GM23338 (cell line): ENCODE measurements at regions not wholly inside any gene's neighbourhood (a gene's known extent, or its start where the extent isn't known, plus 50 kb on each side); places are given as distances from the start of the nearest gene placed in this dataset.

Source experiments
- ATAC-seq: fragments of 200-7000 bp; cut with Tn5 transposase; 3 replicates; pipeline ENCODE4 v1.9.1; 2020
- DNase-seq: peaks from one replicate; pipeline ENCODE4 v3.0.0-alpha.2; 2015; ENCODE audit warnings: low spot score
- H2AFZ ChIP-seq: fragments of 200-600 bp; sonication (generic); 2 replicates; pipeline ENCODE4 v1.8.0; 2016; ENCODE audit warnings: antibody characterized with exemption, mild to moderate bottlenecking, moderate library complexity
- H3F3A ChIP-seq: fragments of 200-600 bp; sonication (generic); replicated peaks from 2 replicates; pipeline ENCODE4 v1.8.0; 2017; ENCODE audit warnings: antibody characterized with exemption, mixed run types, low read depth
- H3K27ac ChIP-seq: fragments of 200-600 bp; sonication (generic); 2 replicates; pipeline ENCODE4 v1.6.1; 2016; ENCODE audit warnings: low read depth
- H3K27me3 ChIP-seq: fragments of 200-600 bp; sonication (generic); 2 replicates; pipeline ENCODE4 v1.8.0; 2016; ENCODE audit warnings: mild to moderate bottlenecking, mixed run types, moderate library complexity; ENCODE audit not compliant: insufficient read depth
- H3K36me3 ChIP-seq: fragments of 200-600 bp; sonication (generic); 2 replicates; pipeline ENCODE4 v1.8.0; 2016; ENCODE audit warnings: mild to moderate bottlenecking; ENCODE audit not compliant: insufficient read depth
- H3K4me1 ChIP-seq: fragments of 200-600 bp; sonication (generic); 2 replicates; pipeline ENCODE4 v1.8.0; 2016; ENCODE audit warnings: mild to moderate bottlenecking, moderate library complexity; ENCODE audit not compliant: insufficient read depth
- H3K4me2 ChIP-seq: fragments of 200-600 bp; sonication (generic); 2 replicates; pipeline ENCODE4 v1.7.1; 2017; ENCODE audit warnings: mixed run types
- H3K4me3 ChIP-seq: fragments of 200-600 bp; sonication (generic); 2 replicates; pipeline ENCODE4 v1.6.1; 2016; ENCODE audit warnings: mixed run types
- H3K79me2 ChIP-seq: fragments of 200-600 bp; sonication (generic); replicated peaks from 2 replicates; pipeline ENCODE4 v1.8.0; 2017; ENCODE audit warnings: mild to moderate bottlenecking; ENCODE audit not compliant: insufficient read depth
- H3K9me2 ChIP-seq: fragments of 200-600 bp; sonication (generic); 2 replicates; pipeline ENCODE4 v1.8.0; 2017; ENCODE audit not compliant: insufficient read depth
- H4K20me1 ChIP-seq: fragments of 200-600 bp; sonication (generic); replicated peaks from 2 replicates; pipeline ENCODE4 v1.8.0; 2017; ENCODE audit warnings: mild to moderate bottlenecking; ENCODE audit not compliant: insufficient read depth
- H3K27ac Mint-ChIP-seq: 2 replicates; pipeline ENCODE4 v1.8.0; 2020; ENCODE audit warnings: inconsistent platforms, mild to moderate bottlenecking, moderate library complexity, mixed read lengths
- H3K27me3 Mint-ChIP-seq: 3 replicates; pipeline ENCODE4 v1.8.0; 2022; ENCODE audit warnings: low read depth, mild to moderate bottlenecking, moderate library complexity, mixed read lengths, inconsistent platforms; ENCODE audit not compliant: insufficient read depth, poor library complexity
- H3K36me3 Mint-ChIP-seq: 3 replicates; pipeline ENCODE4 v1.8.0; 2021; ENCODE audit warnings: low read depth, mild to moderate bottlenecking, inconsistent platforms, moderate library complexity, mixed read lengths
- H3K4me1 Mint-ChIP-seq: 3 replicates; pipeline ENCODE4 v1.8.0; 2020; ENCODE audit warnings: mild to moderate bottlenecking, inconsistent platforms, mixed read lengths
- H3K4me3 Mint-ChIP-seq: 3 replicates; pipeline ENCODE4 v1.8.0; 2021; ENCODE audit warnings: moderate library complexity, mild to moderate bottlenecking, inconsistent platforms, mixed read lengths
- H3K9me3 Mint-ChIP-seq: 3 replicates; pipeline ENCODE4 v1.8.0; 2020; ENCODE audit warnings: moderate library complexity, mild to moderate bottlenecking, inconsistent platforms, mixed read lengths
- CREB1 ChIP-seq: fragments of 250-450 bp; sonication (Bioruptor Pico); IDR thresholded peaks from 2 replicates; pipeline ENCODE4 v1.5.0; 2020; ENCODE audit warnings: low read depth, mild to moderate bottlenecking, moderate library complexity
- CTCF ChIP-seq, 2 experiments: fragments of 200-600 bp in 1 of 2; sonication (generic) in 1 of 2; conservative IDR thresholded peaks; 2 replicates each; pipeline versions ENCODE4 v1.5.1 to v1.6.1; 2016 to 2017; ENCODE audit warnings: antibody characterized with exemption in 2 of 2, low read depth in 2 of 2, mild to moderate bottlenecking in 2 of 2, moderate library complexity in 1 of 2
- EZH2phosphoT487 ChIP-seq: fragments of 200-600 bp; sonication (generic); IDR thresholded peaks from one replicate; pipeline ENCODE4 v1.8.1; 2018; ENCODE audit warnings: antibody characterized with exemption; ENCODE audit not compliant: unreplicated experiment
- JUNB ChIP-seq: IDR thresholded peaks from one replicate; pipeline ENCODE4 v1.6.1; 2016; ENCODE audit warnings: antibody characterized with exemption; ENCODE audit not compliant: unreplicated experiment
- STAT1 ChIP-seq: IDR thresholded peaks from one replicate; pipeline ENCODE4 v1.6.1; 2016; ENCODE audit warnings: antibody characterized with exemption; ENCODE audit not compliant: unreplicated experiment
- ZNF114 ChIP-seq: fragments of 250-450 bp; sonication (Bioruptor Pico); IDR thresholded peaks from 2 replicates; pipeline ENCODE4 v1.5.0; 2020; ENCODE audit warnings: mild to moderate bottlenecking, moderate library complexity
- ZNF462 ChIP-seq: fragments of 250-450 bp; sonication (Bioruptor Pico); IDR thresholded peaks from 2 replicates; pipeline ENCODE4 v1.5.0; 2020; ENCODE audit warnings: mild to moderate bottlenecking, moderate library complexity
- TF ChIP-seq, protein P1 (sequence below): IDR thresholded peaks from one replicate; pipeline ENCODE4 v1.6.1; 2018; ENCODE audit warnings: antibody characterized with exemption; ENCODE audit not compliant: unreplicated experiment

DNA sequence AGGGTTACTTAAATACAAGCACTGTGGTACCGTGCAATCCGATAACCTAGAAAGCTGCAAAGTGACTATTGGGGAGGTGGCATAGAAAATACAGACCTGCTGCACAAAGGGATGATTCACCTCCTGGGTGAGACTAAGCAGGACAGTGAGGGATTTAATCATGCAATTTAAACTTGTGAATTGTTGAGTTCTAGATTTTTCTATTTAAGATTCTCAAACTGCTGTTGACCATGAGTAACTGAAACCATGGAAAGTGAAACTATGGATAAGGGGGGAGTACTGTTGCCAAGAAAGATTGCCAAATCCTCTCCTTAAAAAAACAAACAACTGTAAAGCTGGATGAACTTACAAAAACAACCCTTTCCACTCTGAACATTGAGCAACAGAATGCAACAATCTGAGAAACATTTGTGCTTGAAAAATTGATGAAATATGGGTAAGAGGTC, 61.5 kb upstream of the NUDT12 start:
- no peak overlapping the region for H2AFZ ChIP-seq
- no peak overlapping the region for H3K4me3 ChIP-seq
- ATAC-seq (no peak), DNase-seq (no peak)
- H3K27me3 ChIP-seq: no peaks in the 10 kb centered on the region
- TF ChIP-seq ZNF462 (CRISPR knock-in tag): no peak
- TF ChIP-seq CTCF (conservative IDR thresholded peaks at IDR 0.05; ENCODE audit: low read depth in 2 of 2): no peak
- TF ChIP-seq JUNB: no peak
- H3K4me2 ChIP-seq: no peak overlapping the region
- no peaks in the 10 kb centered on the region for H3K79me2 ChIP-seq
- no peaks in the 10 kb centered on the region; the same call in 1 of the 3 replicates for H3K9me3 Mint-ChIP-seq
- no peaks in the 10 kb centered on the region for H3K36me3 ChIP-seq
- H3K36me3 Mint-ChIP-seq: peaks cover 2% of the 10 kb centered on the region; the same call in 2 of the 3 replicates
- H3K9me2 ChIP-seq: peaks cover 2% of the 10 kb centered on the region; the same call in 1 of the 2 replicates
- H3K27ac ChIP-seq: no peak overlapping the region
- no peak overlapping the region for H3K27ac Mint-ChIP-seq
- no peaks in the 10 kb centered on the region for H3K4me1 ChIP-seq
- no peak overlapping the region for H3K4me3 Mint-ChIP-seq
- H3F3A ChIP-seq: no peaks in the 10 kb centered on the region
- no peaks in the 10 kb centered on the region for H3K4me1 Mint-ChIP-seq
- H3K27me3 Mint-ChIP-seq: no peaks in the 10 kb centered on the region
- no peaks in the 10 kb centered on the region for H4K20me1 ChIP-seq

GRCh38 chr5:103623425-103623824, 60.8 kb upstream of the NUDT12 start:
- no peak overlapping the region for H3K27ac Mint-ChIP-seq
- no peak for TF ChIP-seq CTCF (conservative IDR thresholded peaks at IDR 0.05; ENCODE audit: low read depth in 2 of 2)
- TF ChIP-seq EZH2phosphoT487: no peak
- no peak for TF ChIP-seq ZNF114 (CRISPR knock-in tag)
- TF ChIP-seq, protein P1, sequence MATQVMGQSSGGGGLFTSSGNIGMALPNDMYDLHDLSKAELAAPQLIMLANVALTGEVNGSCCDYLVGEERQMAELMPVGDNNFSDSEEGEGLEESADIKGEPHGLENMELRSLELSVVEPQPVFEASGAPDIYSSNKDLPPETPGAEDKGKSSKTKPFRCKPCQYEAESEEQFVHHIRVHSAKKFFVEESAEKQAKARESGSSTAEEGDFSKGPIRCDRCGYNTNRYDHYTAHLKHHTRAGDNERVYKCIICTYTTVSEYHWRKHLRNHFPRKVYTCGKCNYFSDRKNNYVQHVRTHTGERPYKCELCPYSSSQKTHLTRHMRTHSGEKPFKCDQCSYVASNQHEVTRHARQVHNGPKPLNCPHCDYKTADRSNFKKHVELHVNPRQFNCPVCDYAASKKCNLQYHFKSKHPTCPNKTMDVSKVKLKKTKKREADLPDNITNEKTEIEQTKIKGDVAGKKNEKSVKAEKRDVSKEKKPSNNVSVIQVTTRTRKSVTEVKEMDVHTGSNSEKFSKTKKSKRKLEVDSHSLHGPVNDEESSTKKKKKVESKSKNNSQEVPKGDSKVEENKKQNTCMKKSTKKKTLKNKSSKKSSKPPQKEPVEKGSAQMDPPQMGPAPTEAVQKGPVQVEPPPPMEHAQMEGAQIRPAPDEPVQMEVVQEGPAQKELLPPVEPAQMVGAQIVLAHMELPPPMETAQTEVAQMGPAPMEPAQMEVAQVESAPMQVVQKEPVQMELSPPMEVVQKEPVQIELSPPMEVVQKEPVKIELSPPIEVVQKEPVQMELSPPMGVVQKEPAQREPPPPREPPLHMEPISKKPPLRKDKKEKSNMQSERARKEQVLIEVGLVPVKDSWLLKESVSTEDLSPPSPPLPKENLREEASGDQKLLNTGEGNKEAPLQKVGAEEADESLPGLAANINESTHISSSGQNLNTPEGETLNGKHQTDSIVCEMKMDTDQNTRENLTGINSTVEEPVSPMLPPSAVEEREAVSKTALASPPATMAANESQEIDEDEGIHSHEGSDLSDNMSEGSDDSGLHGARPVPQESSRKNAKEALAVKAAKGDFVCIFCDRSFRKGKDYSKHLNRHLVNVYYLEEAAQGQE: no peak
- TF ChIP-seq STAT1: no peak
- no peak for TF ChIP-seq CREB1 (CRISPR knock-in tag)

More at GRCh38 chr5:103623425-103623824, 60.8 kb upstream of the NUDT12 start:
- no peaks in the 10 kb centered on the region for H3K4me1 ChIP-seq
- H3K9me2 ChIP-seq: peaks cover 2% of the 10 kb centered on the region; the same call in 1 of the 2 replicates
- Mint-ChIP-seq H3K4me1 (no peaks in the 10 kb centered on the region), H3K4me3 (no peak overlapping the region), H3K9me3 (no peaks in the 10 kb centered on the region; the same call in 2 of the 3 replicates), H3K36me3 (peaks cover 2% of the 10 kb centered on the region; the same call in 2 of the 3 replicates), H3K27me3 (no peaks in the 10 kb centered on the region)
- H2AFZ ChIP-seq: no peak overlapping the region
- H3K79me2 ChIP-seq: no peaks in the 10 kb centered on the region
- no peaks in the 10 kb centered on the region for H3F3A ChIP-seq
- no peak overlapping the region for H3K27ac ChIP-seq
- DNase-seq (no peak), ATAC-seq (no peak)
- H3K36me3 ChIP-seq: no peaks in the 10 kb centered on the region
- no peak overlapping the region for H3K4me3 ChIP-seq
- H4K20me1 ChIP-seq: no peaks in the 10 kb centered on the region
- H3K4me2 ChIP-seq: no peak overlapping the region
- no peaks in the 10 kb centered on the region for H3K27me3 ChIP-seq
